ENCODE measurements at regions not wholly inside any gene's neighbourhood (a gene's known extent, or its start where the extent isn't known, plus 50 kb on each side); places are given as distances from the start of the nearest gene placed in this dataset.

- no peak for TF ChIP-seq CTCF (conservative IDR thresholded peaks at IDR 0.05; ENCODE audit: low read depth, low read length)
- no peak for TF ChIP-seq SMC3 (IDR thresholded peaks at IDR 0.05; ENCODE audit: low read depth, low read length)
- TF ChIP-seq RAD21 (IDR thresholded peaks at IDR 0.05; ENCODE audit: low read length), result no peak
- TF ChIP-seq, protein P1, sequence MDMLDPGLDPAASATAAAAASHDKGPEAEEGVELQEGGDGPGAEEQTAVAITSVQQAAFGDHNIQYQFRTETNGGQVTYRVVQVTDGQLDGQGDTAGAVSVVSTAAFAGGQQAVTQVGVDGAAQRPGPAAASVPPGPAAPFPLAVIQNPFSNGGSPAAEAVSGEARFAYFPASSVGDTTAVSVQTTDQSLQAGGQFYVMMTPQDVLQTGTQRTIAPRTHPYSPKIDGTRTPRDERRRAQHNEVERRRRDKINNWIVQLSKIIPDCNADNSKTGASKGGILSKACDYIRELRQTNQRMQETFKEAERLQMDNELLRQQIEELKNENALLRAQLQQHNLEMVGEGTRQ (IDR thresholded peaks at IDR 0.05; ENCODE audit: low read depth, low read length), result no peak
- TF ChIP-seq POLR2A (IDR thresholded peaks at IDR 0.05; ENCODE audit: low read depth, low read length), result no peak
- no peak for TF ChIP-seq MAZ (IDR thresholded peaks at IDR 0.05; ENCODE audit: borderline replicate concordance, low read depth, low read length)
- TF ChIP-seq, protein P2, sequence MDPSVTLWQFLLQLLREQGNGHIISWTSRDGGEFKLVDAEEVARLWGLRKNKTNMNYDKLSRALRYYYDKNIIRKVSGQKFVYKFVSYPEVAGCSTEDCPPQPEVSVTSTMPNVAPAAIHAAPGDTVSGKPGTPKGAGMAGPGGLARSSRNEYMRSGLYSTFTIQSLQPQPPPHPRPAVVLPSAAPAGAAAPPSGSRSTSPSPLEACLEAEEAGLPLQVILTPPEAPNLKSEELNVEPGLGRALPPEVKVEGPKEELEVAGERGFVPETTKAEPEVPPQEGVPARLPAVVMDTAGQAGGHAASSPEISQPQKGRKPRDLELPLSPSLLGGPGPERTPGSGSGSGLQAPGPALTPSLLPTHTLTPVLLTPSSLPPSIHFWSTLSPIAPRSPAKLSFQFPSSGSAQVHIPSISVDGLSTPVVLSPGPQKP (IDR thresholded peaks at IDR 0.05; ENCODE audit: borderline replicate concordance, low read depth, low read length), result no peak
- TF ChIP-seq CEBPB (IDR thresholded peaks at IDR 0.05; ENCODE audit: low read depth, low read length), result no peak
- TF ChIP-seq FOS (IDR thresholded peaks at IDR 0.05; ENCODE audit: low read depth, low read length), result no peak
- no peak for TF ChIP-seq MXI1 (IDR thresholded peaks at IDR 0.05; ENCODE audit: borderline replicate concordance, low read depth, low read length)
Observed at GRCh38 chr7:115359955-115360354, 438.1 kb downstream of the MDFIC start.
